ENCODE measurements at regions not wholly inside any gene's neighbourhood (a gene's known extent, or its start where the extent isn't known, plus 50 kb on each side); places are given as distances from the start of the nearest gene placed in this dataset.

DNA sequence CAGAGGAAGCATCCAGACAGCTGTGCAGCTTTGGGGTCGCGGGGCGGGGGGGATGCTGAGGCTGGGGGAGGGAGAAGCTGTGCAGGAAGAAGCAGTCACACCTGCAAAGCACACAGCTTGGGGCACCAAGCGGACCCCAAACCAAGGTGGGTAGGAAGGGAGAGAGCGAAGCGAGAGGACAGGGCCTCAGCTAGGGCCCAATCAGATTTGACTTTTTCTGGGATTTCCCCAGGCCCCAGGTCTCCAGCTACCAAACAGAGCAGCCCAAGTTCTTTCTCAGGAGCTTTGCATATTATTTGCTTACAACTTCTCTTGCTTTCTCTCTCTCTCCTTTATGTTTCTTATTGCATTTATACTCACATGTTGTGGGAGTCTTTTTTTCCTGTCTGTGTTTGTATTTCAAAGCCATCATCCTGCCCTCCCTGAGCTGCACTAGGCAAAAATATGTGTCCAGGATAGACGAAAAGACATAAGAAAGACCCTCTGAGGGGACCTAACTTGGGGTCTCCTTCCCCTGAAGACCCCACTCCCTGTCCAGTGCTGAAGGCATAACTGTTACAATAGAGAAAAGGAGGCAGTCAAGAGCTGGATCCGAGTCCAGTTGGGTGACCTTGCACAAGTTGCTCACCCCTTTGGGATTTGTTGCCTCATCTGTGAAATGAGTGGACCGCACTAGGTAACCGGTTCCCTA is 50.6 kb upstream of the SMNDC1 start:
- DNase-seq (ENCODE audit: low read depth, low spot score) (peak; percentile 58), ATAC-seq (peak; percentile 67), FAIRE-seq (peak; percentile 52)
- TSS peak; percentile 82 for BruUV-seq (replicated peaks)
- Histone ChIP-seq H3K27me3 (replicated peaks in 1 of 2; ENCODE audit: control insufficient read depth in 2 of 2, insufficient read depth in 2 of 2, low read length in 1 of 2) (no peaks in the 10 kb centered on the region), H3K36me3 (ENCODE audit: control insufficient read depth in 2 of 2, insufficient read depth in 2 of 2, low read length in 1 of 2) (no peaks in the 10 kb centered on the region), H2AFZ (ENCODE audit: control insufficient read depth, low read depth, low read length) (no peak overlapping the region), H3K4me3 (peak overlapping the region; percentile 50; the same call in 1 of the 2 replicates), H3K9me3 (replicated peaks; ENCODE audit: control insufficient read depth, insufficient read depth, low read length) (no peaks in the 10 kb centered on the region), H4K20me1 (ENCODE audit: control insufficient read depth, insufficient read depth) (no peaks in the 10 kb centered on the region), H3K9ac (ENCODE audit: control insufficient read depth, insufficient read depth, low read length) (peak overlapping the region; percentile 84), H3K79me2 (ENCODE audit: control insufficient read depth, insufficient read depth, low read length) (no peaks in the 10 kb centered on the region), H3K4me2 (ENCODE audit: control insufficient read depth, insufficient read depth) (peak overlapping the region; percentile 95), H3K4me1 (ENCODE audit: control insufficient read depth, insufficient read depth, low read length) (peaks cover 55% of the 10 kb centered on the region), H3K27ac (ENCODE audit: control insufficient read depth, insufficient read depth) (peak overlapping the region; percentile 100)
- ChIA-PET RAD21 (ENCODE audit: unreplicated experiment) (interaction anchor here (0.6 to 6.9 kb wide), 48 partner anchors 11 to 348 kb away, joined by 3 to 325 read pairs (median 6); partner anchors contain the start of genes ADD3, DUSP5 and SMNDC1), CTCF (interaction anchor here (0.7 to 8.7 kb wide), 36 partner anchors 8 to 245 kb away, joined by 3 to 251 read pairs (median 7); partner anchors contain the start of genes DUSP5 and SMNDC1), POLR2A (interaction anchor here (0.6 to 6.4 kb wide), 30 partner anchors 12 to 216 kb away, joined by 3 to 102 read pairs (median 6); partner anchors contain the start of genes DUSP5 and SMNDC1), SMC1A (ENCODE audit: uncharacterized antibody, unreplicated experiment) (interaction anchor here (0.8 to 11.1 kb wide), 43 partner anchors 9 to 277 kb away, joined by 3 to 283 read pairs (median 8); partner anchors contain the start of genes DUSP5 and SMNDC1)
- in situ Hi-C loops (cut with MboI) (loop anchor here (5.0 kb wide), 2 partner anchors 57 to 147 kb away; no protein-coding TSS in a partner anchor), intact Hi-C loops (cut with micrococcal nuclease; ENCODE audit: unreplicated experiment) (no loop called here)
- WGBS (ENCODE audit: insufficient coverage, insufficient replicate concordance, low lambda C conversion rate, missing lambda C conversion rate) = 22% methylated on average over 10 of the region's 10 CpGs
- peak; percentile 87 for TF ChIP-seq POLR2AphosphoS5 (IDR thresholded peaks at IDR 0.05; ENCODE audit: low read length)
- 0 out of 2 replicates have a peak, but pooled peaks have one; percentile 16 for TF ChIP-seq MEF2A (IDR thresholded peaks at IDR 0.05; ENCODE audit: insufficient read depth, low read depth, low read length)
- 0 out of 2 replicates have a peak, but pooled peaks have one; percentile 69 for TF ChIP-seq RB1 (IDR thresholded peaks at IDR 0.05; ENCODE audit: borderline replicate concordance)
- TF ChIP-seq NFYB (IDR thresholded peaks at IDR 0.05; ENCODE audit: insufficient read depth, low read depth, low read length) = peak; percentile 70; the same call in 1 of the 2 replicates
- TF ChIP-seq ZZZ3 (IDR thresholded peaks at IDR 0.05; ENCODE audit: control insufficient read depth, insufficient read length, low read depth) = no peak
- no peak for TF ChIP-seq NFIC (IDR thresholded peaks at IDR 0.05; ENCODE audit: low read depth, low read length)
- TF ChIP-seq, protein P1, sequence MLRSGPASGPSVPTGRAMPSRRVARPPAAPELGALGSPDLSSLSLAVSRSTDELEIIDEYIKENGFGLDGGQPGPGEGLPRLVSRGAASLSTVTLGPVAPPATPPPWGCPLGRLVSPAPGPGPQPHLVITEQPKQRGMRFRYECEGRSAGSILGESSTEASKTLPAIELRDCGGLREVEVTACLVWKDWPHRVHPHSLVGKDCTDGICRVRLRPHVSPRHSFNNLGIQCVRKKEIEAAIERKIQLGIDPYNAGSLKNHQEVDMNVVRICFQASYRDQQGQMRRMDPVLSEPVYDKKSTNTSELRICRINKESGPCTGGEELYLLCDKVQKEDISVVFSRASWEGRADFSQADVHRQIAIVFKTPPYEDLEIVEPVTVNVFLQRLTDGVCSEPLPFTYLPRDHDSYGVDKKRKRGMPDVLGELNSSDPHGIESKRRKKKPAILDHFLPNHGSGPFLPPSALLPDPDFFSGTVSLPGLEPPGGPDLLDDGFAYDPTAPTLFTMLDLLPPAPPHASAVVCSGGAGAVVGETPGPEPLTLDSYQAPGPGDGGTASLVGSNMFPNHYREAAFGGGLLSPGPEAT (IDR thresholded peaks at IDR 0.05; ENCODE audit: low read depth) = 0 out of 2 replicates have a peak, but pooled peaks have one; percentile 17
- TF ChIP-seq, protein P2, sequence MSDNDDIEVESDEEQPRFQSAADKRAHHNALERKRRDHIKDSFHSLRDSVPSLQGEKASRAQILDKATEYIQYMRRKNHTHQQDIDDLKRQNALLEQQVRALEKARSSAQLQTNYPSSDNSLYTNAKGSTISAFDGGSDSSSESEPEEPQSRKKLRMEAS (IDR thresholded peaks at IDR 0.05; ENCODE audit: low read depth, low read length) = 0 out of 2 replicates have a peak, but pooled peaks have one; percentile 8
- no peak for TF ChIP-seq RBBP5 (conservative IDR thresholded peaks at IDR 0.05)
- peak; percentile 60; the same call in 1 of the 2 replicates for TF ChIP-seq NBN (IDR thresholded peaks at IDR 0.05)
- peak; percentile 86 for TF ChIP-seq SMAD1 (IDR thresholded peaks at IDR 0.05; ENCODE audit: low read depth, partially characterized antibody)
- no peak for TF ChIP-seq DPF2 (IDR thresholded peaks at IDR 0.05)
- 0 out of 2 replicates have a peak, but pooled peaks have one; percentile 10 for TF ChIP-seq CHD4 (IDR thresholded peaks at IDR 0.05)
- TF ChIP-seq, protein P3, sequence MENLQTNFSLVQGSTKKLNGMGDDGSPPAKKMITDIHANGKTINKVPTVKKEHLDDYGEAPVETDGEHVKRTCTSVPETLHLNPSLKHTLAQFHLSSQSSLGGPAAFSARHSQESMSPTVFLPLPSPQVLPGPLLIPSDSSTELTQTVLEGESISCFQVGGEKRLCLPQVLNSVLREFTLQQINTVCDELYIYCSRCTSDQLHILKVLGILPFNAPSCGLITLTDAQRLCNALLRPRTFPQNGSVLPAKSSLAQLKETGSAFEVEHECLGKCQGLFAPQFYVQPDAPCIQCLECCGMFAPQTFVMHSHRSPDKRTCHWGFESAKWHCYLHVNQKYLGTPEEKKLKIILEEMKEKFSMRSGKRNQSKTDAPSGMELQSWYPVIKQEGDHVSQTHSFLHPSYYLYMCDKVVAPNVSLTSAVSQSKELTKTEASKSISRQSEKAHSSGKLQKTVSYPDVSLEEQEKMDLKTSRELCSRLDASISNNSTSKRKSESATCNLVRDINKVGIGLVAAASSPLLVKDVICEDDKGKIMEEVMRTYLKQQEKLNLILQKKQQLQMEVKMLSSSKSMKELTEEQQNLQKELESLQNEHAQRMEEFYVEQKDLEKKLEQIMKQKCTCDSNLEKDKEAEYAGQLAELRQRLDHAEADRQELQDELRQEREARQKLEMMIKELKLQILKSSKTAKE (IDR thresholded peaks at IDR 0.05; ENCODE audit: low read depth, poor library complexity, severe bottlenecking) = peak; percentile 62
- 0 out of 2 replicates have a peak, but pooled peaks have one; percentile 8 for TF ChIP-seq SMC3 (IDR thresholded peaks at IDR 0.05; ENCODE audit: borderline replicate concordance, low read length)
- TF ChIP-seq, protein P4, sequence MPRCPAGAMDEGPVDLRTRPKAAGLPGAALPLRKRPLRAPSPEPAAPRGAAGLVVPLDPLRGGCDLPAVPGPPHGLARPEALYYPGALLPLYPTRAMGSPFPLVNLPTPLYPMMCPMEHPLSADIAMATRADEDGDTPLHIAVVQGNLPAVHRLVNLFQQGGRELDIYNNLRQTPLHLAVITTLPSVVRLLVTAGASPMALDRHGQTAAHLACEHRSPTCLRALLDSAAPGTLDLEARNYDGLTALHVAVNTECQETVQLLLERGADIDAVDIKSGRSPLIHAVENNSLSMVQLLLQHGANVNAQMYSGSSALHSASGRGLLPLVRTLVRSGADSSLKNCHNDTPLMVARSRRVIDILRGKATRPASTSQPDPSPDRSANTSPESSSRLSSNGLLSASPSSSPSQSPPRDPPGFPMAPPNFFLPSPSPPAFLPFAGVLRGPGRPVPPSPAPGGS (IDR thresholded peaks at IDR 0.05; ENCODE audit: borderline replicate concordance, insufficient read depth, low read depth, low read length, poor library complexity, severe bottlenecking) = peak; percentile 19
- 0 out of 2 replicates have a peak, but pooled peaks have one; percentile 60 for TF ChIP-seq SMAD5 (IDR thresholded peaks at IDR 0.05; ENCODE audit: low read depth)
